Parathyroid adenoma (tissue), 2 donors: ENCODE measurements at regions not wholly inside any gene's neighbourhood (a gene's known extent, or its start where the extent isn't known, plus 50 kb on each side); places are given as distances from the start of the nearest gene placed in this dataset.

Experiments
- H2AFZ ChIP-seq: fragments of 300-600 bp; sonication (generic); one replicate; pipeline ENCODE4 v1.7.0; 2017; ENCODE audit warnings: antibody characterized with exemption, mild to moderate bottlenecking
- H3K27ac ChIP-seq: fragments of 300-600 bp; sonication (generic); one replicate; pipeline ENCODE4 v1.7.0; 2017
- H3K27me3 ChIP-seq: fragments of 300-600 bp; sonication (generic); one replicate; pipeline ENCODE4 v1.7.0; 2017; ENCODE audit warnings: low read length; ENCODE audit not compliant: control insufficient read depth, insufficient read depth
- H3K36me3 ChIP-seq: fragments of 300-600 bp; sonication (generic); one replicate; pipeline ENCODE4 v1.7.0; 2017; ENCODE audit warnings: low read length; ENCODE audit not compliant: control insufficient read depth, insufficient read depth
- H3K4me1 ChIP-seq: fragments of 300-600 bp; sonication (generic); one replicate; pipeline ENCODE4 v1.7.0; 2017; ENCODE audit warnings: control low read depth
- H3K4me2 ChIP-seq: fragments of 300-600 bp; sonication (generic); one replicate; pipeline ENCODE4 v1.7.0; 2017; ENCODE audit warnings: low read length
- H3K4me3 ChIP-seq: fragments of 300-600 bp; sonication (generic); one replicate; pipeline ENCODE4 v1.7.0; 2017; ENCODE audit warnings: low read depth, low read length
- H3K79me2 ChIP-seq: fragments of 300-600 bp; sonication (generic); one replicate; pipeline ENCODE4 v1.7.0; 2017; ENCODE audit warnings: control low read depth
- H3K9ac ChIP-seq: fragments of 300-600 bp; sonication (generic); one replicate; pipeline ENCODE4 v1.7.0; 2017; ENCODE audit warnings: mild to moderate bottlenecking
- H3K9me3 ChIP-seq: fragments of 300-600 bp; sonication (generic); one replicate; pipeline ENCODE4 v1.7.0; 2017; ENCODE audit warnings: low read length; ENCODE audit not compliant: control insufficient read depth
- TF ChIP-seq, protein P1 (sequence below): fragments of 300-600 bp; sonication (generic); IDR thresholded peaks from one replicate; pipeline ENCODE4 v1.7.0; 2017; ENCODE audit warnings: antibody characterized with exemption, mild to moderate bottlenecking
- donor health status: primary hyperparathyroidism.

- Histone ChIP-seq H3K4me2 (no peak overlapping the region), H3K27me3 (no peaks in the 10 kb centered on the region), H2AFZ (no peak overlapping the region), H3K4me1 (peaks cover 39% of the 10 kb centered on the region), H3K79me2 (no peaks in the 10 kb centered on the region), H3K9ac (no peak overlapping the region), H3K9me3 (no peaks in the 10 kb centered on the region), H3K4me3 (no peak overlapping the region), H3K36me3 (no peaks in the 10 kb centered on the region), H3K27ac (peak overlapping the region; percentile 83)
- TF ChIP-seq, protein P1, sequence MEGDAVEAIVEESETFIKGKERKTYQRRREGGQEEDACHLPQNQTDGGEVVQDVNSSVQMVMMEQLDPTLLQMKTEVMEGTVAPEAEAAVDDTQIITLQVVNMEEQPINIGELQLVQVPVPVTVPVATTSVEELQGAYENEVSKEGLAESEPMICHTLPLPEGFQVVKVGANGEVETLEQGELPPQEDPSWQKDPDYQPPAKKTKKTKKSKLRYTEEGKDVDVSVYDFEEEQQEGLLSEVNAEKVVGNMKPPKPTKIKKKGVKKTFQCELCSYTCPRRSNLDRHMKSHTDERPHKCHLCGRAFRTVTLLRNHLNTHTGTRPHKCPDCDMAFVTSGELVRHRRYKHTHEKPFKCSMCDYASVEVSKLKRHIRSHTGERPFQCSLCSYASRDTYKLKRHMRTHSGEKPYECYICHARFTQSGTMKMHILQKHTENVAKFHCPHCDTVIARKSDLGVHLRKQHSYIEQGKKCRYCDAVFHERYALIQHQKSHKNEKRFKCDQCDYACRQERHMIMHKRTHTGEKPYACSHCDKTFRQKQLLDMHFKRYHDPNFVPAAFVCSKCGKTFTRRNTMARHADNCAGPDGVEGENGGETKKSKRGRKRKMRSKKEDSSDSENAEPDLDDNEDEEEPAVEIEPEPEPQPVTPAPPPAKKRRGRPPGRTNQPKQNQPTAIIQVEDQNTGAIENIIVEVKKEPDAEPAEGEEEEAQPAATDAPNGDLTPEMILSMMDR, result no peak
These were observed 179.7 kb downstream of the PIK3R1 start for GRCh38 chr5:68395302-68395701.

GRCh38 chr5:68395926-68396511, 180.5 kb downstream of the PIK3R1 start:
- Histone ChIP-seq H3K9ac (no peak overlapping the region), H3K9me3 (no peaks in the 10 kb centered on the region), H3K4me2 (peak overlapping the region; percentile 10), H3K4me3 (no peak overlapping the region), H3K79me2 (no peaks in the 10 kb centered on the region), H3K27me3 (no peaks in the 10 kb centered on the region), H3K4me1 (peaks cover 39% of the 10 kb centered on the region), H2AFZ (peak overlapping the region; percentile 40), H3K27ac (peak overlapping the region; percentile 83), H3K36me3 (no peaks in the 10 kb centered on the region)
- TF ChIP-seq, protein P1, result no peak

- no peak overlapping the region for H3K9ac ChIP-seq
- TF ChIP-seq, protein P1, result peak; percentile 34
- no peak overlapping the region for H3K4me3 ChIP-seq
- peak overlapping the region; percentile 83 for H3K27ac ChIP-seq
- no peaks in the 10 kb centered on the region for H3K9me3 ChIP-seq
- H3K4me1 ChIP-seq, result peaks cover 39% of the 10 kb centered on the region
- H3K79me2 ChIP-seq, result no peaks in the 10 kb centered on the region
- H2AFZ ChIP-seq, result peak overlapping the region; percentile 39
- no peaks in the 10 kb centered on the region for H3K27me3 ChIP-seq
- peak overlapping the region; percentile 10 for H3K4me2 ChIP-seq
- H3K36me3 ChIP-seq, result no peaks in the 10 kb centered on the region
These were observed 181.2 kb downstream of the PIK3R1 start for GRCh38 chr5:68396722-68397121.

- Histone ChIP-seq H3K27ac (peak overlapping the region; percentile 83), H3K9ac (no peak overlapping the region), H3K4me1 (peaks cover 28% of the 10 kb centered on the region), H2AFZ (no peak overlapping the region), H3K79me2 (no peaks in the 10 kb centered on the region), H3K9me3 (no peaks in the 10 kb centered on the region), H3K36me3 (no peaks in the 10 kb centered on the region), H3K27me3 (no peaks in the 10 kb centered on the region), H3K4me3 (no peak overlapping the region), H3K4me2 (no peak overlapping the region)
- TF ChIP-seq, protein P1, result no peak
These were observed 182.7 kb downstream of the PIK3R1 start for GRCh38 chr5:68398146-68398812.

DNA sequence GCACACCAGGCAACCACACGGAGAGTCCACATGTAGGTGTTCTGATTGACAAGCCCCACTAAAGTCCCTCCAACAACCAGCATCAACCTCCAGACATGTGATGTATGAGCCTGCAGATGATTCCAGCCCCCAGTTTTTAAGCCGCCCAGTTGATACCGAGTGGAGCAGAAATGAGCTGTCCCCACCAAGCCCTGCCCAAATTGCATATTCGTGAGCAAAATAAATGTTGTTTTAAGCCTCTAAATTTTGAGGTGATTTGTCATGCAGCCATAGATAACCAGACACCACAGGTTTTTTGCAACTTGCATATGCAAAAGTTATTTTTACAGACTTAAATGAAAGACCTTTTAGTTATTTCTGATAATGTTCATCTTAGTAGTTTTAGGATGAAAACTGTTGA, 187.7 kb downstream of the PIK3R1 start:
- H3K79me2 ChIP-seq, result no peaks in the 10 kb centered on the region
- TF ChIP-seq, protein P1, result no peak

More for the DNA sequence above, 187.7 kb downstream of the PIK3R1 start:
- no peaks in the 10 kb centered on the region for H3K36me3 ChIP-seq
- H2AFZ ChIP-seq, result no peak overlapping the region
- no peak overlapping the region for H3K27ac ChIP-seq
- no peak overlapping the region for H3K9ac ChIP-seq
- peaks cover 12% of the 10 kb centered on the region for H3K4me1 ChIP-seq
- no peak overlapping the region for H3K4me3 ChIP-seq
- no peaks in the 10 kb centered on the region for H3K27me3 ChIP-seq
- no peak overlapping the region for H3K4me2 ChIP-seq
- no peaks in the 10 kb centered on the region for H3K9me3 ChIP-seq
